SK-N-SH treated with all-trans-retinoic acid at 6 μM for 48 hours (cell line): ENCODE measurements at regions not wholly inside any gene's neighbourhood (a gene's known extent, or its start where the extent isn't known, plus 50 kb on each side); places are given as distances from the start of the nearest gene placed in this dataset.

Experiments
- ATAC-seq: fragments of 200-7000 bp; cut with Tn5 transposase; 3 replicates; pipeline ENCODE4 v1.9.1; 2020; ENCODE audit warnings: mild to moderate bottlenecking, moderate library complexity
- ARNTL ChIP-seq: fragments of 450-650 bp; formaldehyde crosslinking; IDR thresholded peaks from 2 replicates; pipeline ENCODE4 v1.5.0; 2020; ENCODE audit warnings: low read depth, mild to moderate bottlenecking, moderate library complexity, borderline replicate concordance
- BACH2 ChIP-seq: fragments of 250-450 bp; sonication (Bioruptor Pico); IDR thresholded peaks from 2 replicates; pipeline ENCODE4 v1.9.0; 2021; ENCODE audit warnings: mild to moderate bottlenecking, borderline replicate concordance
- CSDC2 ChIP-seq: fragments of 250-450 bp; sonication (Bioruptor Pico); IDR thresholded peaks from 2 replicates; pipeline ENCODE4 v1.5.0; 2020; ENCODE audit warnings: mild to moderate bottlenecking, moderate library complexity
- CSRNP3 ChIP-seq: fragments of 250-450 bp; sonication (Bioruptor Pico); IDR thresholded peaks from 2 replicates; pipeline ENCODE4 v1.5.1; 2021; ENCODE audit warnings: mild to moderate bottlenecking, moderate library complexity
- ESRRG ChIP-seq: fragments of 250-450 bp; sonication (Bioruptor Pico); IDR thresholded peaks from 2 replicates; pipeline ENCODE4 v1.6.1; 2021; ENCODE audit warnings: mild to moderate bottlenecking
- GLIS3 ChIP-seq: fragments of 250-450 bp; sonication (Bioruptor Pico); IDR thresholded peaks from 2 replicates; pipeline ENCODE4 v1.5.0; 2020; ENCODE audit warnings: mild to moderate bottlenecking, moderate library complexity
- ISL1 ChIP-seq: fragments of 250-450 bp; sonication (Bioruptor Pico); IDR thresholded peaks from 2 replicates; pipeline ENCODE4 v2.1.2; 2022; ENCODE audit warnings: mild to moderate bottlenecking, moderate library complexity
- OSR1 ChIP-seq: fragments of 250-450 bp; sonication (Bioruptor Pico); IDR thresholded peaks from 2 replicates; pipeline ENCODE4 v1.8.0; 2022; ENCODE audit warnings: moderate library complexity, mild to moderate bottlenecking, inconsistent platforms
- PATZ1 ChIP-seq: fragments of 250-450 bp; sonication (Bioruptor Pico); IDR thresholded peaks from 2 replicates; pipeline ENCODE4 v1.8.0; 2020; ENCODE audit warnings: mild to moderate bottlenecking, moderate library complexity, borderline replicate concordance
- POU6F1 ChIP-seq: fragments of 250-450 bp; sonication (Bioruptor Pico); IDR thresholded peaks from 2 replicates; pipeline ENCODE4 v1.8.0; 2021; ENCODE audit warnings: low read depth, mild to moderate bottlenecking, moderate library complexity, borderline replicate concordance
- PPARA ChIP-seq: fragments of 250-450 bp; sonication (Bioruptor Pico); IDR thresholded peaks from 2 replicates; pipeline ENCODE4 v1.5.0; 2020; ENCODE audit warnings: mild to moderate bottlenecking, borderline replicate concordance
- RARB ChIP-seq: fragments of 250-450 bp; sonication (Bioruptor Pico); IDR thresholded peaks from 2 replicates; pipeline ENCODE4 v1.8.0; 2021; ENCODE audit warnings: mild to moderate bottlenecking, moderate library complexity
- SNAI2 ChIP-seq: fragments of 250-450 bp; sonication (Bioruptor Pico); IDR thresholded peaks from 2 replicates; pipeline ENCODE4 v1.5.0; 2020; ENCODE audit warnings: mild to moderate bottlenecking, moderate library complexity
- TOX ChIP-seq: fragments of 250-450 bp; sonication (Bioruptor Pico); IDR thresholded peaks from 2 replicates; pipeline ENCODE4 v1.8.0; 2021; ENCODE audit warnings: mild to moderate bottlenecking, moderate library complexity, borderline replicate concordance
- TSHZ2 ChIP-seq: fragments of 250-450 bp; sonication (Bioruptor Pico); IDR thresholded peaks from 2 replicates; pipeline ENCODE4 v1.5.0; 2020; ENCODE audit warnings: mild to moderate bottlenecking, moderate library complexity
- ZC3H10 ChIP-seq: fragments of 250-450 bp; sonication (Bioruptor Pico); IDR thresholded peaks from 2 replicates; pipeline ENCODE4 v1.5.1; 2021; ENCODE audit warnings: mild to moderate bottlenecking, moderate library complexity
- ZNF565 ChIP-seq: fragments of 450-650 bp; formaldehyde crosslinking; conservative IDR thresholded peaks from 2 replicates; pipeline ENCODE4 v1.5.0; 2020; ENCODE audit warnings: low read depth, mild to moderate bottlenecking, moderate library complexity
- ZNF70 ChIP-seq: fragments of 450-650 bp; formaldehyde crosslinking; IDR thresholded peaks from 2 replicates; pipeline ENCODE4 v1.5.0; 2020; ENCODE audit warnings: mild to moderate bottlenecking, moderate library complexity
- ZNF8 ChIP-seq: fragments of 450-650 bp; formaldehyde crosslinking; IDR thresholded peaks from 2 replicates; pipeline ENCODE4 v1.5.0; 2020; ENCODE audit warnings: mild to moderate bottlenecking, moderate library complexity

GRCh38 chr5:3033033-3033755 is 281.7 kb upstream of the IRX2 start:
- no peak for ATAC-seq
- TF ChIP-seq PATZ1 (CRISPR knock-in tag) (no peak), ZNF70 (CRISPR knock-in tag) (no peak), CSDC2 (CRISPR knock-in tag) (no peak), ARNTL (CRISPR knock-in tag) (no peak), ZNF8 (CRISPR knock-in tag) (no peak), PPARA (no peak)

GRCh38 chr5:3032513-3032912 is 281.0 kb upstream of the IRX2 start:
- no peak for TF ChIP-seq PATZ1 (CRISPR knock-in tag)
- ATAC-seq, result no peak

GRCh38 chr5:3031733-3032378 is 280.4 kb upstream of the IRX2 start:
- TF ChIP-seq ZNF8 (CRISPR knock-in tag) (no peak), POU6F1 (no peak), RARB (no peak), BACH2 (no peak), GLIS3 (CRISPR knock-in tag) (no peak), PPARA (no peak), PATZ1 (CRISPR knock-in tag) (no peak), ISL1 (no peak), SNAI2 (CRISPR knock-in tag) (no peak), ESRRG (CRISPR knock-in tag) (no peak), ZC3H10 (CRISPR knock-in tag) (no peak), CSRNP3 (no peak), TSHZ2 (CRISPR knock-in tag) (no peak), OSR1 (no peak), TOX (CRISPR knock-in tag) (no peak), ZNF565 (CRISPR knock-in tag) (no peak)
- ATAC-seq, result no peak
